Panc1 (cell line): ENCODE measurements at regions not wholly inside any gene's neighbourhood (a gene's known extent, or its start where the extent isn't known, plus 50 kb on each side); places are given as distances from the start of the nearest gene placed in this dataset.

Experiments
- ATAC-seq: fragments of 200-7000 bp; cut with Tn5 transposase; 2 replicates; pipeline ENCODE4 v1.9.1; 2020; ENCODE audit warnings: mild to moderate bottlenecking, moderate library complexity
- BruUV-seq: library from RNA; stranded (reverse); fragments of 400-500 nt; replicated peaks from 2 replicates; lab custom pipeline; 2021; lab: Mats Ljungman, UMichigan
- CTCF ChIA-PET: fragments of 300-600 bp; sonication (Branson Sonifier 250); formaldehyde crosslinking; loops from one replicate; lab custom pipeline; 2022; ENCODE audit warnings: antibody characterized with exemption; lab: Charles Lee
- POLR2A ChIA-PET: fragments of 300-600 bp; sonication (Branson Sonifier 250); formaldehyde crosslinking; loops from one replicate; lab custom pipeline; 2022; ENCODE audit warnings: antibody characterized with exemption; lab: Charles Lee
- DNase-seq: peaks from one replicate; pipeline ENCODE4 v3.0.0-alpha.2; 2010; ENCODE audit warnings: low read depth, low spot score
- H3K27ac ChIP-seq: 2 replicates; pipeline ENCODE4 v1.5.1; 2011; ENCODE audit warnings: mild to moderate bottlenecking, low read length, inconsistent platforms
- H3K27me3 ChIP-seq: fragments of 200-500 bp; sonication (Bioruptor generic); 2 replicates; pipeline ENCODE4 v1.6.0; 2014; ENCODE audit warnings: low read length, inconsistent platforms; ENCODE audit not compliant: control insufficient read depth, insufficient read depth
- H3K36me3 ChIP-seq: fragments of 200-500 bp; sonication (Bioruptor generic); 2 replicates; pipeline ENCODE4 v1.5.1; 2014; ENCODE audit warnings: inconsistent platforms, mild to moderate bottlenecking, low read length, moderate library complexity; ENCODE audit not compliant: control insufficient read depth, insufficient read depth
- H3K4me1 ChIP-seq: 2 replicates; pipeline ENCODE4 v1.5.1; 2011; ENCODE audit warnings: inconsistent platforms, mild to moderate bottlenecking, low read length, moderate library complexity; ENCODE audit not compliant: control insufficient read depth, insufficient read depth
- H3K4me3 ChIP-seq, 2 experiments: 2 replicates each; pipeline ENCODE4 v1.5.1; 2011 to 2012; ENCODE audit warnings: low read depth in 2 of 2, low read length in 2 of 2, mild to moderate bottlenecking in 2 of 2, inconsistent platforms in 1 of 2, moderate library complexity in 1 of 2
- H3K9me3 ChIP-seq: fragments of 200-500 bp; sonication (Bioruptor generic); 2 replicates; pipeline ENCODE4 v1.5.1; 2014; ENCODE audit warnings: low read depth, mild to moderate bottlenecking, inconsistent platforms, low read length, moderate library complexity; ENCODE audit not compliant: control insufficient read depth, insufficient read depth
- POLR2AphosphoS5 ChIP-seq: IDR thresholded peaks from 2 replicates; pipeline ENCODE4 v1.6.1; 2012; ENCODE audit warnings: mild to moderate bottlenecking, low read depth, low read length, moderate library complexity
- REST ChIP-seq, 2 experiments: IDR thresholded peaks; 2 replicates each; pipeline ENCODE4 v1.6.1; 2011 to 2012; ENCODE audit warnings: low read depth in 2 of 2, control low read depth in 1 of 2, low read length in 1 of 2, mild to moderate bottlenecking in 1 of 2, moderate library complexity in 1 of 2; ENCODE audit not compliant: insufficient read depth in 1 of 2
- SIN3A ChIP-seq: IDR thresholded peaks from 2 replicates; pipeline ENCODE4 v1.6.1; 2012; ENCODE audit warnings: low read depth, mild to moderate bottlenecking, low read length, moderate library complexity, borderline replicate concordance; ENCODE audit not compliant: insufficient read depth
- TCF7L2 ChIP-seq: IDR thresholded peaks from 2 replicates; pipeline ENCODE4 v1.6.1; 2011; ENCODE audit warnings: mild to moderate bottlenecking, low read depth, low read length, inconsistent platforms
- in situ Hi-C: cut with HindIII; loops from 2 replicates; pipeline ENCODE4 v1.10.0; 2016; ENCODE audit warnings: low sequenced_read_pairs, low pct_unique_long_range_greater_than_20kb
- intact Hi-C: fragments of 100-400 bp; cut with micrococcal nuclease; formaldehyde crosslinking; loops from one replicate; pipeline ENCODE4 v1.10.0; 2022; ENCODE audit not compliant: unreplicated experiment
- TF ChIP-seq, protein P1 (sequence below): fragments of 450-650 bp; IDR thresholded peaks from 2 replicates; pipeline ENCODE4 v1.5.1; 2017; ENCODE audit warnings: mild to moderate bottlenecking

- H3K9me3 ChIP-seq = no peaks in the 10 kb centered on the region
- H3K27ac ChIP-seq = no peak overlapping the region
- H3K36me3 ChIP-seq = no peaks in the 10 kb centered on the region
- in situ Hi-C loops (no loop called here), intact Hi-C loops (no loop called here)
- TF ChIP-seq, protein P1, sequence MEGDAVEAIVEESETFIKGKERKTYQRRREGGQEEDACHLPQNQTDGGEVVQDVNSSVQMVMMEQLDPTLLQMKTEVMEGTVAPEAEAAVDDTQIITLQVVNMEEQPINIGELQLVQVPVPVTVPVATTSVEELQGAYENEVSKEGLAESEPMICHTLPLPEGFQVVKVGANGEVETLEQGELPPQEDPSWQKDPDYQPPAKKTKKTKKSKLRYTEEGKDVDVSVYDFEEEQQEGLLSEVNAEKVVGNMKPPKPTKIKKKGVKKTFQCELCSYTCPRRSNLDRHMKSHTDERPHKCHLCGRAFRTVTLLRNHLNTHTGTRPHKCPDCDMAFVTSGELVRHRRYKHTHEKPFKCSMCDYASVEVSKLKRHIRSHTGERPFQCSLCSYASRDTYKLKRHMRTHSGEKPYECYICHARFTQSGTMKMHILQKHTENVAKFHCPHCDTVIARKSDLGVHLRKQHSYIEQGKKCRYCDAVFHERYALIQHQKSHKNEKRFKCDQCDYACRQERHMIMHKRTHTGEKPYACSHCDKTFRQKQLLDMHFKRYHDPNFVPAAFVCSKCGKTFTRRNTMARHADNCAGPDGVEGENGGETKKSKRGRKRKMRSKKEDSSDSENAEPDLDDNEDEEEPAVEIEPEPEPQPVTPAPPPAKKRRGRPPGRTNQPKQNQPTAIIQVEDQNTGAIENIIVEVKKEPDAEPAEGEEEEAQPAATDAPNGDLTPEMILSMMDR = no peak
- no peak for TF ChIP-seq TCF7L2
- TF ChIP-seq REST (IDR thresholded peaks at IDR 0.05; ENCODE audit: insufficient read depth in 1 of 2, low read depth in 2 of 2, low read length in 1 of 2) = no peak
- TF ChIP-seq POLR2AphosphoS5 = no peak
- TF ChIP-seq SIN3A = no peak
- H3K4me3 ChIP-seq = no peak overlapping the region
- DNase-seq (no peak), ATAC-seq (no peak)
- no peaks in the 10 kb centered on the region for H3K4me1 ChIP-seq
- CTCF ChIA-PET = no interaction called here
- no TSS peak for BruUV-seq
- no peaks in the 10 kb centered on the region for H3K27me3 ChIP-seq
- POLR2A ChIA-PET = no interaction called here
Measured at GRCh38 chr7:85535974-85536729, 349.3 kb upstream of the SEMA3D start.

GRCh38 chr7:85529831-85530230, 343.0 kb upstream of the SEMA3D start:
- no peak overlapping the region for H3K27ac ChIP-seq
- in situ Hi-C loops (no loop called here), intact Hi-C loops (no loop called here)
- no TSS peak for BruUV-seq
- H3K4me3 ChIP-seq = no peak overlapping the region
- no peaks in the 10 kb centered on the region for H3K4me1 ChIP-seq
- CTCF ChIA-PET = no interaction called here
- TF ChIP-seq SIN3A (no peak), POLR2AphosphoS5 (no peak), TCF7L2 (no peak), REST (IDR thresholded peaks at IDR 0.05; ENCODE audit: insufficient read depth in 1 of 2, low read depth in 2 of 2, low read length in 1 of 2) (no peak)
- TF ChIP-seq, protein P1 = no peak
- H3K9me3 ChIP-seq = no peaks in the 10 kb centered on the region
- POLR2A ChIA-PET = no interaction called here
- DNase-seq (no peak), ATAC-seq (no peak)
- H3K27me3 ChIP-seq = no peaks in the 10 kb centered on the region
- no peaks in the 10 kb centered on the region for H3K36me3 ChIP-seq
